GM13976 (cell line): ENCODE measurements at regions not wholly inside any gene's neighbourhood (a gene's known extent, or its start where the extent isn't known, plus 50 kb on each side); places are given as distances from the start of the nearest gene placed in this dataset.

Experiments
- DNase-seq: peaks from one replicate; pipeline ENCODE4 v3.0.0; 2012; ENCODE audit warnings: low spot score
- CTCF ChIP-seq: IDR thresholded peaks from 2 replicates; pipeline ENCODE4 v1.5.1; 2012; ENCODE audit warnings: borderline replicate concordance, mild to moderate bottlenecking; ENCODE audit not compliant: insufficient read depth; ENCODE audit errors: extremely low read depth, missing control alignments, control extremely low read depth
- in situ Hi-C: fragments of 300-500 bp; cut with MboI; formaldehyde crosslinking; loops from one replicate; pipeline ENCODE4 v1.12.0; 2022; ENCODE audit warnings: low sequenced_read_pairs, mixed read lengths, inconsistent platforms; ENCODE audit not compliant: unreplicated experiment

GRCh38 chr6:159455700-159456274, 237.3 kb downstream of the SOD2 start:
- in situ Hi-C loops, result no loop called here
- no peak for TF ChIP-seq CTCF
- no peak for DNase-seq

GRCh38 chr6:159450815-159451465, 242.1 kb downstream of the SOD2 start:
- in situ Hi-C loops, result no loop called here
- no peak for DNase-seq
- no peak for TF ChIP-seq CTCF

GRCh38 chr6:159446340-159446739, 246.7 kb downstream of the SOD2 start:
- TF ChIP-seq CTCF, result no peak
- no peak for DNase-seq
- in situ Hi-C loops, result no loop called here

GRCh38 chr6:159445351-159445750, 247.7 kb downstream of the SOD2 start:
- no peak for TF ChIP-seq CTCF
- in situ Hi-C loops, result no loop called here
- no peak for DNase-seq

- DNase-seq, result no peak
- TF ChIP-seq CTCF, result no peak
- in situ Hi-C loops, result no loop called here
Observed at GRCh38 chr6:159444056-159444760, 248.8 kb downstream of the SOD2 start.

GRCh38 chr6:159443417-159443920, 249.6 kb downstream of the SOD2 start:
- TF ChIP-seq CTCF, result no peak
- DNase-seq, result no peak
- in situ Hi-C loops, result no loop called here
